Stomach (tissue), 4 donors: ENCODE measurements at regions not wholly inside any gene's neighbourhood (a gene's known extent, or its start where the extent isn't known, plus 50 kb on each side); places are given as distances from the start of the nearest gene placed in this dataset.

Experiments
- EP300 ChIP-seq: sonication (generic); formaldehyde crosslinking; IDR thresholded peaks from one replicate; pipeline ENCODE4 v1.6.1; 2017; ENCODE audit warnings: antibody characterized with exemption
- TF ChIP-seq, protein P1 (sequence below), 7 experiments: fragments of 450-650 bp in 4 of 7; fragments of 200-600 bp in 3 of 7; sonication (generic) in 3 of 7; IDR thresholded peaks; one replicate each; pipeline ENCODE4 v1.5.1; 2016 to 2019; ENCODE audit warnings: antibody characterized with exemption in 7 of 7, control low read depth in 2 of 7, mild to moderate bottlenecking in 1 of 7

- TF ChIP-seq, protein P1, sequence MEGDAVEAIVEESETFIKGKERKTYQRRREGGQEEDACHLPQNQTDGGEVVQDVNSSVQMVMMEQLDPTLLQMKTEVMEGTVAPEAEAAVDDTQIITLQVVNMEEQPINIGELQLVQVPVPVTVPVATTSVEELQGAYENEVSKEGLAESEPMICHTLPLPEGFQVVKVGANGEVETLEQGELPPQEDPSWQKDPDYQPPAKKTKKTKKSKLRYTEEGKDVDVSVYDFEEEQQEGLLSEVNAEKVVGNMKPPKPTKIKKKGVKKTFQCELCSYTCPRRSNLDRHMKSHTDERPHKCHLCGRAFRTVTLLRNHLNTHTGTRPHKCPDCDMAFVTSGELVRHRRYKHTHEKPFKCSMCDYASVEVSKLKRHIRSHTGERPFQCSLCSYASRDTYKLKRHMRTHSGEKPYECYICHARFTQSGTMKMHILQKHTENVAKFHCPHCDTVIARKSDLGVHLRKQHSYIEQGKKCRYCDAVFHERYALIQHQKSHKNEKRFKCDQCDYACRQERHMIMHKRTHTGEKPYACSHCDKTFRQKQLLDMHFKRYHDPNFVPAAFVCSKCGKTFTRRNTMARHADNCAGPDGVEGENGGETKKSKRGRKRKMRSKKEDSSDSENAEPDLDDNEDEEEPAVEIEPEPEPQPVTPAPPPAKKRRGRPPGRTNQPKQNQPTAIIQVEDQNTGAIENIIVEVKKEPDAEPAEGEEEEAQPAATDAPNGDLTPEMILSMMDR (IDR thresholded peaks at IDR 0.05) = no peak
- no peak for TF ChIP-seq EP300
These were observed 731.0 kb downstream of the SLITRK1 start for GRCh38 chr13:83151308-83151660.
